K562 (cell line): ENCODE measurements at regions not wholly inside any gene's neighbourhood (a gene's known extent, or its start where the extent isn't known, plus 50 kb on each side); places are given as distances from the start of the nearest gene placed in this dataset.

ENCODE experiments used
- ATAC-seq: fragments of 200-7000 bp; cut with Tn5 transposase; 3 replicates; pipeline ENCODE4 v1.9.1; 2020; ENCODE audit warnings: moderate library complexity
- BruUV-seq: library from RNA; stranded (reverse); fragments of 400-500 nt; replicated peaks from 2 replicates; lab custom pipeline; 2021; lab: Mats Ljungman, UMichigan
- CTCF ChIA-PET: fragments of 300-600 bp; formaldehyde crosslinking; extraction: SDS; loops from one replicate; lab custom pipeline; 2021; ENCODE audit warnings: low intra/inter-chr PET ratio; lab: Yijun Ruan, JAX
- POLR2A ChIA-PET: fragments of 300-600, 350-650 bp; sonication (Branson Sonifier 250); formaldehyde crosslinking; extraction: SDS; loops from one replicate; lab custom pipeline; 2021; ENCODE audit warnings: antibody characterized with exemption, inconsistent platforms; lab: Yijun Ruan, JAX
- DNase-seq, 4 experiments: peaks; one replicate each; pipeline versions ENCODE4 v3.0.0 to v3.0.0-alpha.2; 2011 to 2018; ENCODE audit warnings: low spot score in 3 of 4, mixed read lengths in 3 of 4; ENCODE audit errors: extremely low read depth in 1 of 4
- FAIRE-seq: peaks from 2 replicates; lab custom pipeline; 2011; peaks lifted over from hg19 to GRCh38; lab: Jason Lieb, UNC
- H2AFZ ChIP-seq: 2 replicates; pipeline ENCODE4 v1.6.0; 2011; ENCODE audit warnings: low read depth, low read length, control low read depth, inconsistent platforms
- H3K27ac ChIP-seq: fragments of 200-600 bp; 3 replicates; pipeline ENCODE4 v1.8.0; 2011; ENCODE audit warnings: low read depth, mild to moderate bottlenecking, control low read depth, inconsistent platforms, low read length, moderate library complexity, mixed read lengths; ENCODE audit errors: extremely low read depth
- H3K27me3 ChIP-seq, 2 experiments: fragments of 300-600 bp in 1 of 2; 2 replicates in 1 of 2; 3 replicates in 1 of 2; pipeline versions ENCODE4 v1.6.0 to v1.8.0; 2011; ENCODE audit warnings: inconsistent platforms in 2 of 2, low read length in 2 of 2, mild to moderate bottlenecking in 1 of 2, mixed read lengths in 1 of 2, moderate library complexity in 1 of 2; ENCODE audit not compliant: control insufficient read depth in 2 of 2, insufficient read depth in 2 of 2
- H3K36me3 ChIP-seq: fragments of 300-600 bp; 3 replicates; pipeline ENCODE4 v1.8.0; 2011; ENCODE audit warnings: mild to moderate bottlenecking, low read length, inconsistent platforms; ENCODE audit not compliant: control insufficient read depth, insufficient read depth
- H3K4me1 ChIP-seq, 2 experiments: fragments of 200-600 bp in 1 of 2; replicated peaks in 1 of 2; 2 replicates in 1 of 2; 3 replicates in 1 of 2; pipeline versions ENCODE4 v1.5.1 to v1.8.0; 2011; ENCODE audit warnings: inconsistent platforms in 2 of 2, low read length in 2 of 2, mild to moderate bottlenecking in 1 of 2, mixed read lengths in 1 of 2, moderate library complexity in 1 of 2; ENCODE audit not compliant: control insufficient read depth in 2 of 2, insufficient read depth in 2 of 2
- H3K4me2 ChIP-seq: 2 replicates; pipeline ENCODE4 v1.6.1; 2011; ENCODE audit warnings: low read length, control low read depth, inconsistent platforms, mixed read lengths; ENCODE audit not compliant: insufficient read depth
- H3K4me3 ChIP-seq: fragments of 200-600 bp; sonication (generic), shearing (Covaris generic); 2 replicates; pipeline ENCODE4 v1.5.1; 2016; ENCODE audit warnings: control low read depth, inconsistent platforms
- H3K79me2 ChIP-seq: fragments of 200-600 bp; 3 replicates; pipeline ENCODE4 v1.8.0; 2011; ENCODE audit warnings: low read length, inconsistent platforms; ENCODE audit not compliant: control insufficient read depth, insufficient read depth
- H3K9ac ChIP-seq, 2 experiments: 2 replicates each; pipeline versions ENCODE4 v1.6.0 to v1.6.1; 2011; ENCODE audit warnings: low read depth in 2 of 2, low read length in 2 of 2, control low read depth in 1 of 2, inconsistent platforms in 1 of 2, mild to moderate bottlenecking in 1 of 2, mixed read lengths in 1 of 2; ENCODE audit not compliant: insufficient read depth in 1 of 2
- H3K9me1 ChIP-seq: one replicate; pipeline ENCODE4 v1.6.0; 2011; ENCODE audit warnings: inconsistent platforms, mild to moderate bottlenecking, low read length, moderate library complexity; ENCODE audit not compliant: control insufficient read depth, insufficient read depth
- H3K9me3 ChIP-seq: replicated peaks from 2 replicates; pipeline ENCODE4 v1.5.1; 2011; ENCODE audit warnings: low read depth, low read length, inconsistent platforms; ENCODE audit not compliant: control insufficient read depth, insufficient read depth
- H4K20me1 ChIP-seq: replicated peaks from 2 replicates; pipeline ENCODE4 v1.6.1; 2011; ENCODE audit warnings: low read length, inconsistent platforms, mixed read lengths; ENCODE audit not compliant: control insufficient read depth, insufficient read depth
- BCLAF1 ChIP-seq, 2 experiments: fragments of 450-650 bp in 1 of 2; IDR thresholded peaks; 2 replicates each; pipeline ENCODE4 v1.6.1; 2011 to 2017; ENCODE audit warnings: low read depth in 2 of 2, antibody characterized with exemption in 1 of 2, borderline replicate concordance in 1 of 2, low read length in 1 of 2, mild to moderate bottlenecking in 1 of 2, mixed read lengths in 1 of 2; ENCODE audit not compliant: control insufficient read depth in 1 of 2
- GTF2A2 ChIP-seq: IDR thresholded peaks from 2 replicates; pipeline ENCODE4 v1.6.1; 2016; ENCODE audit warnings: mild to moderate bottlenecking, missing genetic modification characterization, missing compliant biosample characterization
- KLF16 ChIP-seq: IDR thresholded peaks from 2 replicates; pipeline ENCODE4 v1.6.1; 2016; ENCODE audit warnings: antibody characterized with exemption
- PCBP1 ChIP-seq: fragments of 200-400 bp; formaldehyde crosslinking; IDR thresholded peaks from 2 replicates; pipeline ENCODE4 v1.6.1; 2018; ENCODE audit warnings: mild to moderate bottlenecking, low read depth, low read length; ENCODE audit not compliant: poor library complexity, severe bottlenecking
- PML ChIP-seq: IDR thresholded peaks from 2 replicates; pipeline ENCODE4 v1.6.1; 2012; ENCODE audit warnings: low read length, inconsistent platforms
- SNRNP70 ChIP-seq: fragments of 200-400 bp; formaldehyde crosslinking; optimal IDR thresholded peaks from 2 replicates; pipeline ENCODE3; 2017; ENCODE audit warnings: low read depth, low read length
- TRIM28 ChIP-seq: fragments of 450-650 bp; IDR thresholded peaks from 2 replicates; pipeline ENCODE4 v1.6.1; 2017
- ZNF184 ChIP-seq: sonication (generic); formaldehyde crosslinking; IDR thresholded peaks from 2 replicates; pipeline ENCODE4 v1.5.0; 2020; ENCODE audit warnings: missing genetic modification reagents
- ZNF324 ChIP-seq: fragments of 250-450 bp; sonication (Bioruptor Pico); IDR thresholded peaks from 2 replicates; pipeline ENCODE4 v1.4.0; 2020; ENCODE audit warnings: mild to moderate bottlenecking
- WGBS: fragments of 100-300 bp; shearing (Covaris generic); methylation state at CpG from one replicate; pipeline ENCODE4 v1.1.6; 2016; ENCODE audit warnings: low coverage, mixed read lengths; ENCODE audit not compliant: insufficient coverage; ENCODE audit errors: missing lambda C conversion rate; 5-methylcytosine and 5-hydroxymethylcytosine counted together
- in situ Hi-C: fragments of 300-500 bp; cut with MboI; formaldehyde crosslinking; loops from 4 replicates; pipeline ENCODE4 v1.15.0; 2018; ENCODE audit warnings: inconsistent platforms, mixed read lengths
- intact Hi-C: fragments of 100-400 bp; cut with micrococcal nuclease; formaldehyde crosslinking; loops from 2 replicates; pipeline ENCODE4 v1.14.2; 2022
- TF ChIP-seq, protein P1 (sequence below): sonication (generic); formaldehyde crosslinking; IDR thresholded peaks from 2 replicates; pipeline ENCODE4 v1.8.1; 2023; ENCODE audit warnings: missing genetic modification reagents, mild to moderate bottlenecking, borderline replicate concordance

DNA sequence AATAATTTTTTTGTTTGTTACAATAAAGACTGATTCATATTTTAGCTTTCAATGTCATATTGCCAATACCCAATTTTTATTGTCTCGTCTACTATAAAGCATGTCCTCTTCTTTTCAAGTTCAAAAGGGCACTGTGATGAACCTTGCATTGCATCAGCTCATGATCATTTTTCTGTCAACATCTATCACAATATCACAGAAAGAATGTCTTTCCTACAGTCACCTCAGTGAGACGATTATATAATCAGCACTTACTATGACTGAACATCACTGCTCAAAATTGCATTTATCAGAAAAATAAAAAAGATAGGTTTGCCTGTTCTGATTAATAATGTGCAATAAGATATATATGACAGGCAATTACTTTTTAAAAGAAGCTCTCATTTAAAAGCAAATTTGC lies 228.7 kb upstream of the LRFN5 start:
- no peaks in the 10 kb centered on the region for H3K27me3 ChIP-seq
- CTCF ChIA-PET, result no interaction called here
- H3K36me3 ChIP-seq, result no peaks in the 10 kb centered on the region
- H3K9me1 ChIP-seq, result no peaks in the 10 kb centered on the region
- TF ChIP-seq BCLAF1 (IDR thresholded peaks at IDR 0.05; ENCODE audit: borderline replicate concordance in 1 of 2, control insufficient read depth in 1 of 2, low read depth in 2 of 2, low read length in 1 of 2) (no peak), GTF2A2 (no peak), PML (no peak), SNRNP70 (no peak), ZNF324 (no peak), PCBP1 (no peak), TRIM28 (no peak), KLF16 (no peak), ZNF184 (CRISPR knock-in tag) (no peak)
- TF ChIP-seq, protein P1, sequence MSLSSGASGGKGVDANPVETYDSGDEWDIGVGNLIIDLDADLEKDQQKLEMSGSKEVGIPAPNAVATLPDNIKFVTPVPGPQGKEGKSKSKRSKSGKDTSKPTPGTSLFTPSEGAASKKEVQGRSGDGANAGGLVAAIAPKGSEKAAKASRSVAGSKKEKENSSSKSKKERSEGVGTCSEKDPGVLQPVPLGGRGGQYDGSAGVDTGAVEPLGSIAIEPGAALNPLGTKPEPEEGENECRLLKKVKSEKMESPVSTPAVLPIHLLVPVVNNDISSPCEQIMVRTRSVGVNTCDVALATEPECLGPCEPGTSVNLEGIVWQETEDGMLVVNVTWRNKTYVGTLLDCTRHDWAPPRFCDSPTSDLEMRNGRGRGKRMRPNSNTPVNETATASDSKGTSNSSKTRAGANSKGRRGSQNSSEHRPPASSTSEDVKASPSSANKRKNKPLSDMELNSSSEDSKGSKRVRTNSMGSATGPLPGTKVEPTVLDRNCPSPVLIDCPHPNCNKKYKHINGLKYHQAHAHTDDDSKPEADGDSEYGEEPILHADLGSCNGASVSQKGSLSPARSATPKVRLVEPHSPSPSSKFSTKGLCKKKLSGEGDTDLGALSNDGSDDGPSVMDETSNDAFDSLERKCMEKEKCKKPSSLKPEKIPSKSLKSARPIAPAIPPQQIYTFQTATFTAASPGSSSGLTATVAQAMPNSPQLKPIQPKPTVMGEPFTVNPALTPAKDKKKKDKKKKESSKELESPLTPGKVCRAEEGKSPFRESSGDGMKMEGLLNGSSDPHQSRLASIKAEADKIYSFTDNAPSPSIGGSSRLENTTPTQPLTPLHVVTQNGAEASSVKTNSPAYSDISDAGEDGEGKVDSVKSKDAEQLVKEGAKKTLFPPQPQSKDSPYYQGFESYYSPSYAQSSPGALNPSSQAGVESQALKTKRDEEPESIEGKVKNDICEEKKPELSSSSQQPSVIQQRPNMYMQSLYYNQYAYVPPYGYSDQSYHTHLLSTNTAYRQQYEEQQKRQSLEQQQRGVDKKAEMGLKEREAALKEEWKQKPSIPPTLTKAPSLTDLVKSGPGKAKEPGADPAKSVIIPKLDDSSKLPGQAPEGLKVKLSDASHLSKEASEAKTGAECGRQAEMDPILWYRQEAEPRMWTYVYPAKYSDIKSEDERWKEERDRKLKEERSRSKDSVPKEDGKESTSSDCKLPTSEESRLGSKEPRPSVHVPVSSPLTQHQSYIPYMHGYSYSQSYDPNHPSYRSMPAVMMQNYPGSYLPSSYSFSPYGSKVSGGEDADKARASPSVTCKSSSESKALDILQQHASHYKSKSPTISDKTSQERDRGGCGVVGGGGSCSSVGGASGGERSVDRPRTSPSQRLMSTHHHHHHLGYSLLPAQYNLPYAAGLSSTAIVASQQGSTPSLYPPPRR, result no peak
- no TSS peak for BruUV-seq
- H3K79me2 ChIP-seq, result no peaks in the 10 kb centered on the region
- no peak overlapping the region for H3K4me3 ChIP-seq
- 0% methylated on average over 2 of the region's 2 CpGs for whole genome bisulfite sequencing
- no peaks in the 10 kb centered on the region for H3K4me1 ChIP-seq
- H2AFZ ChIP-seq, result no peak overlapping the region
- H4K20me1 ChIP-seq, result no peaks in the 10 kb centered on the region
- no peaks in the 10 kb centered on the region for H3K9me3 ChIP-seq
- no peak for FAIRE-seq
- H3K4me2 ChIP-seq, result no peak overlapping the region
- H3K27ac ChIP-seq, result no peak overlapping the region
- intact Hi-C loops (no loop called here), in situ Hi-C loops (no loop called here)
- H3K9ac ChIP-seq, result no peak overlapping the region
- no peak for DNase-seq
- ATAC-seq, result no peak
- POLR2A ChIA-PET, result no interaction called here
